Stomach (tissue), 4 donors: ENCODE measurements at regions not wholly inside any gene's neighbourhood (a gene's known extent, or its start where the extent isn't known, plus 50 kb on each side); places are given as distances from the start of the nearest gene placed in this dataset.

Experiments
- EP300 ChIP-seq: sonication (generic); formaldehyde crosslinking; IDR thresholded peaks from one replicate; pipeline ENCODE4 v1.6.1; 2017; ENCODE audit warnings: antibody characterized with exemption
- POLR2A ChIP-seq, 4 donors: fragments of 450-650 bp; IDR thresholded peaks; one replicate each; pipeline ENCODE4 v1.6.1; 2016; ENCODE audit warnings: antibody characterized with exemption in 4 of 4, control low read depth in 2 of 4, mild to moderate bottlenecking in 1 of 4, moderate library complexity in 1 of 4
- POLR2AphosphoS5 ChIP-seq, 3 donors: sonication (generic); formaldehyde crosslinking; IDR thresholded peaks; one replicate each; pipeline ENCODE4 v1.6.1; 2016; ENCODE audit warnings: antibody characterized with exemption in 3 of 3
- TF ChIP-seq, protein P1 (sequence below), 7 experiments: fragments of 450-650 bp in 4 of 7; fragments of 200-600 bp in 3 of 7; sonication (generic) in 3 of 7; IDR thresholded peaks; one replicate each; pipeline ENCODE4 v1.5.1; 2016 to 2019; ENCODE audit warnings: antibody characterized with exemption in 7 of 7, control low read depth in 2 of 7, mild to moderate bottlenecking in 1 of 7

DNA sequence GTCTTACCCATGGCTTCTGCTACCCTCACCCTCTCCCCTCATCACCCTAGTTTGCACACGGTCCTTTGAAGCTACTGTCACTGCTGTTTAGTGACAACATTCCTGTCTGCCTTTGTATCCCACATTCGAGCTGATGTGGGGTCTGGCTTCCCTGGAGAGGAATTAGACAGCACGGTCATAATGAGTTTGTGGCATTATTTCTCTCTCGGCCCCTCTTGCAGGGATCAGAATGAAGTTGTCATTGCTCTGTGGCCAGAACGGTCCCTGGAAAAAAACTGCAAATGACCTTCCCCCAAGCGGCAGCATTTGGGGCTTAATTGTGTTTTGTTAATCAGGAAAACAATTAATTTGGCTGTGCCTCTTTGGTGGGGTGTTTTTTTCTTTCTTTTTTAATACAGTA lies 317.2 kb upstream of the PODXL start:
- TF ChIP-seq, protein P1, sequence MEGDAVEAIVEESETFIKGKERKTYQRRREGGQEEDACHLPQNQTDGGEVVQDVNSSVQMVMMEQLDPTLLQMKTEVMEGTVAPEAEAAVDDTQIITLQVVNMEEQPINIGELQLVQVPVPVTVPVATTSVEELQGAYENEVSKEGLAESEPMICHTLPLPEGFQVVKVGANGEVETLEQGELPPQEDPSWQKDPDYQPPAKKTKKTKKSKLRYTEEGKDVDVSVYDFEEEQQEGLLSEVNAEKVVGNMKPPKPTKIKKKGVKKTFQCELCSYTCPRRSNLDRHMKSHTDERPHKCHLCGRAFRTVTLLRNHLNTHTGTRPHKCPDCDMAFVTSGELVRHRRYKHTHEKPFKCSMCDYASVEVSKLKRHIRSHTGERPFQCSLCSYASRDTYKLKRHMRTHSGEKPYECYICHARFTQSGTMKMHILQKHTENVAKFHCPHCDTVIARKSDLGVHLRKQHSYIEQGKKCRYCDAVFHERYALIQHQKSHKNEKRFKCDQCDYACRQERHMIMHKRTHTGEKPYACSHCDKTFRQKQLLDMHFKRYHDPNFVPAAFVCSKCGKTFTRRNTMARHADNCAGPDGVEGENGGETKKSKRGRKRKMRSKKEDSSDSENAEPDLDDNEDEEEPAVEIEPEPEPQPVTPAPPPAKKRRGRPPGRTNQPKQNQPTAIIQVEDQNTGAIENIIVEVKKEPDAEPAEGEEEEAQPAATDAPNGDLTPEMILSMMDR (IDR thresholded peaks at IDR 0.05): no peak
- TF ChIP-seq POLR2A (IDR thresholded peaks at IDR 0.05) (no peak), EP300 (no peak), POLR2AphosphoS5 (IDR thresholded peaks at IDR 0.05) (no peak)
